Hepatocyte (in vitro differentiated cells): ENCODE measurements at regions not wholly inside any gene's neighbourhood (a gene's known extent, or its start where the extent isn't known, plus 50 kb on each side); places are given as distances from the start of the nearest gene placed in this dataset.

ENCODE experiments used
- CTCF ChIP-seq: fragments of 200-600 bp; sonication (generic); IDR thresholded peaks from 2 replicates; pipeline ENCODE4 v1.5.1; 2016; ENCODE audit warnings: antibody characterized with exemption, mild to moderate bottlenecking; ENCODE audit not compliant: poor library complexity
- EZH2 ChIP-seq: fragments of 200-600 bp; sonication (generic); IDR thresholded peaks from 2 replicates; pipeline ENCODE4 v1.6.1; 2016; ENCODE audit warnings: antibody characterized with exemption, mild to moderate bottlenecking, borderline replicate concordance
- EZH2phosphoT487 ChIP-seq: fragments of 200-600 bp; sonication (generic); IDR thresholded peaks from one replicate; pipeline ENCODE4 v1.6.1; 2018; ENCODE audit warnings: antibody characterized with exemption, mild to moderate bottlenecking, low read depth, moderate library complexity; ENCODE audit not compliant: unreplicated experiment, severe bottlenecking

GRCh38 chr6:112957536-112957916, 610.4 kb downstream of the RFPL4B start:
- TF ChIP-seq CTCF (no peak), EZH2phosphoT487 (no peak), EZH2 (no peak)
